Tongue (tissue), 1 donor: ENCODE measurements at regions not wholly inside any gene's neighbourhood (a gene's known extent, or its start where the extent isn't known, plus 50 kb on each side); places are given as distances from the start of the nearest gene placed in this dataset.
A peak's percentile ranks its signal among the peaks of the same experiment; 100 is the strongest.
"Not testable (repeated sequence)": the region's sequence is repeated elsewhere in the genome, so short reads cannot be mapped to it uniquely, and the experiment has no call there.

Source experiments
- DNase-seq: peaks from one replicate; pipeline ENCODE4 v3.0.0-alpha.2; 2015

DNA sequence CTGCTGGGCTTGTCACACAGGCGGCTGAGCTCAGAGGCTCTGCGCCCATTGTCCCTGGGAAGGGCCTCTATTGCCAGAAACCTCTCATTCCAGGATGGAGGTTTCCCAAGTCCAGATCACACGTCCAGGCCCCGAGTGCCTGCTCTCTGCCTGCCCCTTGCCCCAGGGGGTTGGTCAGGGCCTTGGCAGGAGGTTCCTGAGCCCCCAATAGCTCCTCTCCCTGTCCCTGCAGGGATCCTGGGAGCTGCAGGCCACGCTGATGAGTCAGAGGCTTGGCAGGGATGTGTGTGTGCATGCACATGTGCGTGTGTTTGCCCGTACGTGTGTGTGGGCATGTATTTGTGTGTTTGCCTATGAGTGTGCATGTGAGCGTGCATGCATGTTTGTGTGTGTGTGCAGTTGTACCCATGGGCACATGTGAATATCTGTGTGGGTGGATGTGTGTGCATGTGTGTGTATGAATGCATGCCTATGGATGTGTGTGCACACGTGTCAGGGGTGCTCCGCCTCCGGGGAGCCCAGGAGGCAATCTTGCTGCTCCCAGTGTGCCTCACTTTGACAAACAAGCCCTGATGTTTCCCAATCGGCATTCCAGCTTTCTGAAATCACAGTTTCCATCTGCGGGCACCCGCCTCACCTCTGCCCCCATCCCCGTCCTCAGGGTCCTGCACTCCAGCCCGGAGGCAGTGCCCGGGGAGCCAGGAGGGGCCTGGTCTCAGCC lies 98.4 kb upstream of the GSE1 start:
- DNase-seq, result peak; percentile 78

DNA sequence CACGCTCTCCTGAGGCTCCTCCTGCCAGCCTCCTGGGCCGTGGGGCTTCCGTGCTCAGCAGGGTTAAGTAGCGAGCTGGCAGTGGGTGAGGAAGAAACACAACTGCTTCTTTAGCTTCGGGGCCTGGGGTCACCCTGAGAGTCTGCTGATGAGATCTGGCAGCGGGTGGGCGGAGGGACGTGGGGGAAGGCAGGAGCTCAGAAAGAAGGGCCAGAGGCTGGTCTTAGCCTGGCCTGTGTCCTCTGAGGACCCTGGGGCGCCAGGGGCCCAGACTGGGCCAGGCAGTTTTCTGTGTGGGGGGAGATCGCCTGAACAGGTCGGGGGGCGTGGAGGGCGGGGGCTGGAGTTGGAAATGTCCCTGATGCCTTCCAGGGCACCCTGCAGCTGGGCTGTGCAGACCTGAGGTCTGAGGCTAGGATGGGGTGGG lies 97.8 kb upstream of the GSE1 start:
- no peak for DNase-seq

DNA sequence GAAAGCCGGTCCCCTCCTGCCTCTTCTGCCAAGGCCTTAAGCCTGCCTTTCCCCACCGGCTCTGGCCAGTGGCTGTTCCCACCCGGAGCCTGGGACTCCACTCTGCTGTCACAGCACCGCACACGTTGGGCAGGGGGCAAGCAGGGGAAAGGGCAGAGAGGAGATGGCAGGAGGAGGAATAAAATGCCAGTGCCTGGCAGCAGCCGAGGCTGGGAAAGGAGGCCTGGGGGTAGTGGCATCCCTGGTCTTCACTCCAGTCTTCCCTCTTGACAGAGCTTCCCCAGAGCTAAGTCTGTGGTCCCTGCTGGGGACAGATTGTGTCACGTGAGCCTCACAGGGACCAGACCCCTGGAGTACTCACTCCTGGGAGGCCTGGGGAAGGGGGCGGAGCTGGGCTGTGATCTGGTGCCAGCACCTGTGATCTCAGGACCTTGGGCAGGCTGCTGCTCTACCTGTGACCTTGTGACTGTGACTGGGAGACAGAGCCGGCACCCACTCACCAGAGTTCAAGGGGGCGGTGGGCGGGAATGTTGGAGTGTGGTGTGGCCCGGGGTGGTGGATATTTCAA lies 97.2 kb upstream of the GSE1 start:
- DNase-seq, result no peak

DNA sequence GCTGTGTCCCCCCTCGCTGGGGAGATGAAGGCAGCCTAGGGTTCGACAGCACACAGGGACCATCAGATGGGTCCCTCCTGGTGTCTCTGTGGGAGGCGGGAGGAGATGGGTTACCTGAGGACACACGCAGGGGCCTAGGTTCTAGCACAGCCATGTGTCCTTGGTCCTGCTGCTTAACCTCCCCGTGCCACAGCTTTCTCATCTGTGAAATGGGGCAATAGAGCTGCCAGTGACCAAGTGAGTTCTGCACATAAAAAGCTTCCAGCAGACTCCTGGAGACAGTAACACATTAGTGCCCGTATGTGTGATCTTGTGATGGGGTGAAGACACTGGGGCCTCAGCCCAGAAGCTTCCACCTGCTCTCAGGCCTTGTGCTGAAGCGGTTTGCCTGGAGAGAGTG lies 96.0 kb upstream of the GSE1 start:
- DNase-seq, result no peak

DNA sequence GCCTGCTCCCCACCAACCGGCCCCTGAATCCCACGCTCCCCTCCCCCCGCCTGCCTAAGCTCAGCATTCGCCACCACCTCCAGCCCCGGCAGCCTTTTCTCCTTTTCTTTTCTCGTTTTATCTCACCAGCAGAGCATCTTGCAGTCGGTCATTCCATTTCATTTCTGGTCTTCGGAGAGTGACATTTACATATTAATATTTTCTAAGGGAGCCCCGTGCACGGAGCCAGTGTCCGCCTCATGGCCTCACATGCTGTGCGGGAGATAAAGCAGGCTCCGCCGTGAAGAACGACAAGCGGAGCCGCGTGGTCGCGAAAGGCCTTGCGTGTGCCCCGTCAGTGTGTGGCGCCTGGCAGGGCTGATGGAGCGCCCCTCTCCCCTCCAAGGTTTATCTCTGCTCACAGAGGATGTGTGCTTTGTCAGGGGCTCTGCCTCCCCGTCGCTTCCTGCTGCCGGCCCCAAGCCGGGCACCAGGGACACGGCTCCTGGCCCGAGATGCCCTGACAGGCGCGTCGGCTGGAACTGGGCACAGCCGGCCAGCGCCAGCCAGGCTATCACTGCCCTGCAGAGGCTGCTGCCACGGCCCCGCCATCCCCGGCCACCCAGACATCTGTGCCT lies 95.5 kb upstream of the GSE1 start:
- DNase-seq, result no peak

DNA sequence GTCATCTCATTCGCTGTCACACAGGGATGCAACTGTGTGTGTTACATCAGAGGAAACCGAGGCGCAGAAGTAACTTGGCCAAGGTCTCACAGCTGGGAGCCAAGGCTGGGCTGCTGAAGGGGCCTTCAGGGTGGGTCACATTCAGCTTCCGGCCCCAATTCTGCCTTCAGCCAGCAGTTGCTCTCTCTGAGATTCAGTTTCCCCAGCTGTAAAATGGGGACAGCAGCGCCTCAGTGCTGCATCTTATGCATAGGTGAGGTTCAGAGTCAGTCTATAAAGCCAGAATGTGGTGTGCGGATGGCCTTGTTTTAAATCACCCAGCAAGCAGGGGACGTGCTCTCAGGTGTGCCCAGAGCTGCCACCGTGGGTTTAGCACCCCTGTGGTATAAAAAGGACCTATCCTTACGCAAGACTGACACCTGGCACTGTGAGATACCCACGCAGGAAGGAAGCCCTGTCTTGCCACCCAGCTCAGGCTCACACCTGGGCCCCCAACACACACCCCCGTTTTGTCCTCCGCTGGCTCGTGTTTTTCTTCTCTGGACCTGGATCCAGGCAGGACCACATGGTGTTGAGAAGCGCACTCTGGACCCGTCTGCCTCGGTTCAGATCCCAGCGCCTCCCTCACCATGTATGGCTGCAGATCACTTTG lies 94.6 kb upstream of the GSE1 start:
- no peak for DNase-seq

DNA sequence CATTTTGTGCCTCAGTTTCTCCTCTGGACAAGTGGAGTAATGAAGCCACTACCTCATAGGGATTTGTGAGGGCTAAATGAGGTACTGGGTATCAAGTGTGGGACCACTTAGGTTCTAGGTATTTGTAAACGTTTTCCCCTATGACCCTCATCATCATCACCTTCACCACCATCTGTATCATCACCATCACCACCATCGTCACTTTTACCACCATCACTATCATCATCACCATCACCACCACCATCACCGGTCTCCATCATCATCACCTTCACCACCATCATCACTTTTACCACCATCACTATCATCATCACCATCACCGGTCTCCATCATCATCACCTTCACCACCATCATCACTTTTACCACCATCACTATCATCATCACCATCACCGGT lies 94.1 kb upstream of the GSE1 start:
- not testable (repeated sequence) for DNase-seq

DNA sequence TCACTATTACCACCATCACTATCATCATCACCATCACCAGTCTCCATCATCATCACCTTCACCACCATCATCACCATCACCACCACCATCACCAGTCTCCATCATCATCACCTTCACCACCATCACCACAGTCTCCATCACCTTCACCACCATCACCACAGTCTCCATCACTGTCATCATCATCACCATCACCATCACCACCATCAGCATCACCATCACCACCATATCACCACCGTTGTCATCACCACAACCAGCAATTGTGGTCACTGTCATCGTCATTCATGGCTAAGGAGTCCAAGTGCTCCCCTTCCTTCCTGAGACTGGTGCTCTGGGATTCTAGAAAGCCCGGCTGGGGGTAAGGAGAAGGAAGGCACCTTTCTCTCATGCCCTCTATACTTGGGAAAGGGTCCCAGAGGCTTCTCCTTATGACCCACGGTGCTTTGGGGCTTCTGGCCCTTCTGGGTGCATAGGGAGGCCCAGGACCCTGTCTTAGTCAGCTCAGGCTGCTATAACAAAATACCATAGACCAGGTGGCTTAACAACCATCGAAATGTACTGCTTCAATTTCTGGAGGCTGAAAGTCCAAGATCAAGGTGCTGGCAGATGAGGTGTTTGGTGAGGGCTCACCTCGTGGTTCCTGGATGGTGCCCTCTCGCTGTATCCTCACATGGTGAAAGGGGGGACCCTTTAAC lies 93.4 kb upstream of the GSE1 start:
- no peak for DNase-seq

DNA sequence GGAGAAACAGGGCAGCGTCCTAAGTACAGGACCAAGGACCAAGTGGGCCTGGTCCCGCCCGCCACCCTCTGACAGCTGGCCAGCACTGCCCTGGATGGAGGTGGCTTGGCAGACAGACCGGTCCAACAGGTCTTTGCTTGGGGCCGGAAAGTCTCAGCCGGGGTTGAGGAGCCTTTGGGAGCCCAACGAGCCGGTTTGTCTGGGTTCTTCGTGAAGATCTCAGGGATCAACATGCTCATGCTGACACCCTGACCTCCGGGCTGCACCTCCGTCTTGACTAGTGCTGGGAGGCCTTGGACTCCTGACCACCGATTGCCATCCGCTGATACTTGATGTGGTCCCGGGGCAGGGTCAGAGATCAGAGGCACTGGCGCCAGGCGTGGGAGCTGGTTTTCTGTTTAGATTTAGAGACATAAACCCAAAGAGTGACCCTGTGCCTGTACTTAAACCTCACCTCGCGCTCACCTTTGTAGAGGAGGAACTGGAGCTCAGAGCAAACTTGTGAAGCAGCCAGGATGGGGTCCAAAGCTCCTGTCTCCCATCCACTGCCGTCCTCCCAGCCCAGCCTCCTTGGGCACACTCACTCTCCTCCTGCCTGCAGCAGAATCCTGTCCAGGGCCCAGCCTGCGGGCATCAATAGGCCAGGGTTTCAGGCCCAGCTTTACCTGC lies 92.1 kb upstream of the GSE1 start:
- DNase-seq, result peak; percentile 51

DNA sequence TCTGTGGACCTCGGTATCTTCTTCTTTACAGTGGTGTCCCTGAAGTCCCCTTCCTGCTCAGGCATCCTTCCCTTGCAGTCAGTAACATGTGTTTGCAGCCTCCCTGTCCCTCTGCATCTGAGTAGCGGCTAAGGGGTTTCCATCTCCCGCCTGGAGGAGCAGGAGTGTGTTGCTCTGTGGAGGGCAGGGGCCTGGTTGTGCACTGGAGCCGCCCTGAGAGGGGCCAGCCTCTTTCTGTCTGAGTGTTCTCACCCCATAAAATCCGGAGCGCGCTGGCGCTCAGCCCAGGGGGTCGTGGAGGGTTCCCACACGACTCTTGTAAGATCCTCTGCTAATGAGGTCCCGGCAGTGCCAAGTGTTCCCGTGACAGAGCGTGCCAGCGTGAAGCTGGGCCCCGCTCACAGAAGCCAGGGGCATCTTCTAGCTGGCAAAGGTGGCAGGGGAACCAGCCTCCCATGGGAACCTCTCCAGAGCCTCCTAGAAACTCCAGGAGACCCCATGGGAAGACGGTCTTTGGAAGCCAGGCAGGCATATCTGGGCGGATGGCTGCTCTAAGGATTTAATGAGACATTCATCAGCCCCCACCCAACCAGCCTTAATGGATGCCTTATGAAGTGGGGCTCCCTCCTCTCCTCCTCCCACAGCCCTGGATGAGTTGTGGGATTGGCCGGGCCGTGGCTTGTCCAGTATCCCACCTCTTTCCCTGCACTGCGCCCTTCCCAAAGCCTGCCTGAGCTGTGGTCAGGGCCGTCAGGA lies 91.4 kb upstream of the GSE1 start:
- DNase-seq, result peak; percentile 75

DNA sequence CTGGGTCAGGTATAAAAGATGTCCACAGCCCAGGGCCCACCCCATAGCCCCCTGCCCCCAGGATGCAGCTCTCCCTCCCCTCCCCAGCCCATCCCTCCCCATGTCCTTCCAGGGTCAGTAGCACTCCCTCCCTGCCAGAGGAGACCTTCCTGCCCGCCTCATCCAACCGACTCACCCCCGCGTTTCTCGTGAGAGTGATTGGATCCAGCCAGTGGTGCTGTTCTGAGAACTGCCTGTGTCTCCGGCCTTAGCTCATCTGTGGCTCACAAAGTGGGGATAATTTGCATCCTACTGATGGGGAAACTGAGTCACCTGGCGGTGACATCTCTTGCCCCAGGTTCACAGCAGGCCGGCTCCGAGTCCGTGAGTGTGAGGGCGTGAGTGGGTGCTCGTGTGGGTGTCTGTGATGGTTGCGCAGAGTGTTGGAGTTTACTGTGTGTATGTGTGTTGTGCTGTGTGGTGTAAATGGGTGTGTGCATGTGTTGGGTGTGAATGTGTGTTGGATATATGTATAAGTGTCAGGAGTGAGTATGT lies 90.7 kb upstream of the GSE1 start:
- no peak for DNase-seq

DNA sequence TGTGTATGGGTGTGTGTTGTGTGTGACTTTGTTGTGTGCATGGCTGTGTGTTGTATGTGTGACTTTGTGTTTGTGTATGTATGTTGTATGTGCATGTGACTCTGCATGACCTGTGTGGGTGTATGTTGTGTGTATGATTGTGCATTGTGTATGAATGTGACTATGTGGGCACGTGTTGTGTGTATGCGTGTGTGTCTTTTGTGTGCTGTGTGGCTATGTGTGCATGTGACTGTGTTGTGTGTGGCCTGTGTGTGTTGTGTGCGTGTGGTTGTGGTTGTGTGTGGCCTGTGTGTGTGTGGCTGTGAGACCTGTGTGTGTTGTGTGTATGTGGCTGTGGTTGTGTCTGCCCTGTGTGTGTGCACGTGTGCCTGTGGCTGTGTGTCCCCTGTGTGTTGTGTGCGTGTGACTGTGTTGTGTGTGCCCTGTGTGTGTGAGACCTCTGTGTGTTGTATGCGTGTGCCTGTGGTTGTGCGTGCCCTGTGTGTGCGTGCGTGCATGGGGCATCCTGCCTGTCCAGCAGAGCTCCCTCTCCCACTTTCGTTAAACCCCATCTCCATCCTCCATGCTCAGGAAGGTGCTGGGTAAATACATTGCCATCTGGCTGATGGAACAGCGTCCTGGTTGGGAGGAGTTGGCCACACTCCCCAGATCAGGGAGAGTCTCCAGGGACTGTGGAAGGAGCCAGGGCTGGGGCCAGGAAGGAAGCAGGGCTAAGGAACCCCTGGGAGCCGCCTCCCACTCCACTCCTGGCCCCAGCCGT lies 90.1 kb upstream of the GSE1 start:
- no peak for DNase-seq

DNA sequence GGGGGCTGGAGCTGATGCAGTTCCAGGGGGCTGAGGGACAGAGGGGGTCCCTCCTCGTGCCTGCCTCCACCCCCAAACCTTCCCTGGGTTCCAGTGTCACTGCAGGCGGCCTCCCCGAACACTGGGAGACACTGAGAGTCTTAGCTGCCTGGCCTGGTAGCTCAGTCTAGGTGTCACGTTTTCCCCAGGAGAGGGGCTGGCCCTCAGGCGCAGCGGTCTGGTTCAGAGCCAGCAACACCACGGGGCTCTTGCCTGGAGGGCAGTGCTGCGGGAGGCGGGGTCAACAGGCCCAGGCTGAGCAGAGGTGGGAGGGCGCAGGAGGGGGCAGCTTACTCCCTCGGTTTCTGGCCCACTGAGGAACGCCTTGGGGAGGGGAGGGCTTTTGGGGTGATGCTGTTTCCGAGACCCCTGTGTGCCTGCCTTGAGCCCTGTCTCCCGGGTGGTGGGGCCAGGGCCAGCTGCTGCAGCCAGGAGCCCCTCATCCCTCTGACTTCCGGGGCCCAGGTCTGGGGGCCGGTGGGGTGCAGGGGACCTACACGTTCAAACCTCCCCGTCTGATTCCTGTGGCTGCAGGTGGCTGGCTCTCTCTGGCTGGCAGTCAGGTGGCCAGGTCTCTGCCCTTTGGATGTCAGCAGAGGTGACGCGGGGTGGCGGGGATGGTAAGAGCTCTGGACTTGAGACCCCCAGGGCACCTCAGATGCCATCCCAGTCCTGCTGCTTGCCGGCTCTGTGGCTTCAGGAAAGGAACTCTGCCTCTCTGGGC lies 89.3 kb upstream of the GSE1 start:
- DNase-seq, result no peak

DNA sequence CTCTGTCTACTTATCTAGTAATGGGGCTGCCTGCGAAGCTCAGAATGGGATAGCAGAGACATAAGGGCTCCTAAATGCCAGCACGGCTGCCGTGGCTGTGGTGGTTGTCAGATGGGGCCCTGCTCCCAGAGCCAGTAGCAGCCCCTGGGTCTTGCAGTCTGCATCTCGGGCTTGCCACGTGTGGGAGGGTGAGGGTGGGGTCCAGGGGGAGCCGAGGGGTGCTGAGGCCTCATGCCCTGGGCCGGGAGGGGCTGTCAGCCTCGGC lies 88.8 kb upstream of the GSE1 start:
- no peak for DNase-seq

DNA sequence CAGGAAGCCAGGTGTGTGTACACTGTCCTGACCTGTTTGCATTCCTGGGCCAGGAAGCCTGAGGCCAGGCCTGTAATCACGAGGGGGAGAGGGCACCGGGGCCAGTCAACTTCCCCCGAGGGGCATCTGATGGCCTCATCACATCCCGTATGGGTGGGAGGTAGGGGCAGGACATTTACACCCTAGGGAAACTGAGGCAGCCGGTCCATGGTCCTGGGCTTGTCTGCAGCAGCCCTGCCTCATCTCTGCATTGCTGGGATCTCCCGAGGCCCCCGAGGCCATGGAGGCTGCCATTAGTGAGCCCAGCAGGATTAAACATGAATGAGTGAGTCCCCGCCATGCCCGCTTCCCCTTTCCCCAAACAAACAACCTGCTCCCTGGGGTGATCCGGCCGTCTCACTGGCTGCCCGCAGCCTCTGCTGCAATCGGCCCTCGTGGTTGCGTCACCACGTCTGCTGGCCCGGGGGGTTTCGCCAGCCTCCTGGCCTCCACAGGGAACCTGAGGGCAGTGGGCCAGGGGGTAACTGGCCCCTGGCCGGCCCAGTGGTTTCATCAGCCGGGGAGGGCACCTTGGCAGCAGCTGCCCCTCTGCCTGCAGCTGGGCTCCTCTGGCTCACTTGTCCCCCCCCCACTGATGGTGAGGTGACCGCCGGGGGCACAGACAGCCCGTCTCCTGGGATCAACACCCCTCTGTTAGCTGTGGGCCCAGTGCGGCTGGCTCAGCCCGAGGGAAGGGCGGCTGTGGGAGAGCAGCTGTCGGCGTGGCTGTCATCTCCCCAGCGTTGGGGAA lies 88.3 kb upstream of the GSE1 start:
- no peak for DNase-seq

DNA sequence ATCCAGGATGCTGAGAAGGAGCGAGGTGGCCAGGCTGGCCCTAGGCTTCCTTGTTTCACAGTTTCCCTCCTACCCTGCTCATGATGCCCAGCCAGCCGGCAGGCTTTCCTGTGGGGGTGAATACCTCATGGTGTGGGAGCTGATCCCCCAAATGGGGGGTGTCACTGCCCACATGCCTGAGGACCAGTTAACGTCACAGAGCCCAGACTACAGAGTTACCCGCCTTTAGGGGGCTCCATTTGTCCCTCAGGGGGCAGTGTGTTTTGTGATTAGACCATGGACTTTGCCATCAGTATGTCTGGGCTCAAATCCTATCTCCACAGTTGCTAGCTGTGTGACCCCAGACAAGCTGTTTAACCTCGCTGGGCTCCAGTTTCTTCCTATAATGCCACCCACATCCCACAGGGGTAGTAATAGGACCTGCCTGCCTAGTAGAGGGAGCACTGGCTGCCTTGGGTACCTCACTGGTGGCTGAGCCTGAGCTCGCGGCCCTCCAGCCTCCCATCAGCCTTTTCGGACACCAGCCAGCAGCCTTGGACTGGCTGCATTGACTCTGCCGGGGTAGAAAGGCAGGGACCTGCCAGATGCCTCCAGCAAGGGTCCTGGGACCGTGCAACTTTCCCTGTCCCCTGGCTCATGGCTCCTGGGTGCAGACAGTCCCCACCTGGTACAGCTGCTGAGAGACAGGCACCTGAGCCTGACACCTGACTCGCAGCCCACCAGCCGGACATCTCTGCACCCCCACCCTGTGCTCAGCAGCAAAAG lies 87.5 kb upstream of the GSE1 start:
- no peak for DNase-seq

DNA sequence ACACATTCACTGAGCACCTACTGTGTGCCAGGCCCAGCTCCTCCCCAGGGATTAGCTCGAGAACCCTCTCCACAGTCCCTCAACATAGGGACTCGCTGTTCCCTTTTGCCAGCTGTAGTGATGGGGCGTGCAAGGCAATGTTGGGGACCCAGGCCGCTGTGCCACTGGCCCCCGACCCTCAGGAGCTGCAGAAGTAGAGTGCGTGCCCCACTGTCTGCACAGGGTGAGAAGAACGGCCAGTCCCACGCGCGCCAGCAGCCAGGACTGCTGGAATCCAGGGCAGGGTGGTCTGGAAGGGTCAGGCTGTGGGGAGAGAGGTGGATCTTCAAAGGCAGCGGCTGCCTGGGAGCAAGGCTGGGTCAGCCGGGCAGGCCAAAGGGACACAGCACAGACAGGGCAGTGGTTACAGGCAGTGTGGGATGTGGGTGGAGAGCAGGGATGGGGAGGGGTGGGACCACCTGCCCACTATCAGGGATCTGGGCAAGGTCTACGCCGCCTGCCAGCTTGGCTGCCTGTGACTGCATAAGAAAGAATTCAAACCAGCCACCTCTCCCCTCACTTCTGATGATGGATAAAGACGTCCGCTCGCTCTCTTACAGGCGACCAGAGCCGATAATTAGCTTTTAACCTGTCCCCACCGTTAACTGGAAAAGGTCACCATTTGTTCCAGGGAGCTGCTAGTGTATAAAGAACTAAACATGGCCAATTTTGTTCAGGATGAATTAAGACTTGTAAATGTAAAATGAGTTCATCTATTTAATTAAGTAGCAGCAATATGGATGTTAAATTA lies 86.7 kb upstream of the GSE1 start:
- no peak for DNase-seq
